ENCODE measurements at regions not wholly inside any gene's neighbourhood (a gene's known extent, or its start where the extent isn't known, plus 50 kb on each side); places are given as distances from the start of the nearest gene placed in this dataset.

GRCh38 chr17:20926532-20926931 is 116.3 kb downstream of the USP22 start:
- TF ChIP-seq CTCF (IDR thresholded peaks at IDR 0.05 in 8 of 11, conservative IDR thresholded peaks at IDR 0.05 in 3 of 11), result no peak
- no peak for TF ChIP-seq POLR2A (IDR thresholded peaks at IDR 0.05)

Measured in spleen (tissue), 7 donors.